ENCODE measurements at regions not wholly inside any gene's neighbourhood (a gene's known extent, or its start where the extent isn't known, plus 50 kb on each side); places are given as distances from the start of the nearest gene placed in this dataset.

GRCh38 chr19:29288256-29288655 lies 75.3 kb upstream of the UQCRFS1 start:
- no peak for DNase-seq
- intact Hi-C loops (cut with DNase I), result no loop called here
- ATAC-seq, result no peak

- ATAC-seq (no peak), DNase-seq (no peak)
- intact Hi-C loops (cut with DNase I), result no loop called here
Observed at GRCh38 chr19:29289020-29289419, 76.1 kb upstream of the UQCRFS1 start.

- no peak for DNase-seq
- intact Hi-C loops (cut with DNase I), result loop anchor here in 1 of 2 donors (10.0 kb wide), 1 partner anchor 234 kb away; the partner anchor contains the start of gene VSTM2B
- no peak for ATAC-seq
Observed at GRCh38 chr19:29290853-29291252, 77.9 kb upstream of the UQCRFS1 start.

DNA sequence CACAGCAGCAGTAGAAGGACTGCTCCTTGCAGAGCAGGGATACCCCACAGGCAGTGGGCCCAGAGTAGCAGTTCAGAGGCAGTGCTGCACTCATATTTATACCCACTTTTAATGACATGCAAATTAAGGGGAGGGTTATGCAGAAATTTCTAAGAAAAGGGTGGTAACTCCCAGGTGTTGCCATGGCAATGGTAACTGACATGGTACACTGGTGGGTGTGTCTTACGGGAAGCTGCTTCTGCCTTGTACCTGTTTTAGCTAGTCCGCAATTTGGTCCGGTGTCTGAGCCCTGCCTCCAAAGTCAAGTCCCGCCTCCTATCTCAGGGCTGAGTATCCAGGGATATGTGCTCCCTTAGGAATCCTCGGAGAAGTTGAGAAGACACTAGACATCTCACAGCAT lies 79.2 kb upstream of the UQCRFS1 start:
- DNase-seq, result no peak
- intact Hi-C loops (cut with DNase I), result loop anchor here in 1 of 2 donors (10.0 kb wide), 1 partner anchor 233 kb away; the partner anchor contains the start of gene VSTM2B
- no peak for ATAC-seq

- no peak for DNase-seq
- intact Hi-C loops (cut with DNase I), result loop anchor here in 1 of 2 donors (10.0 kb wide), 1 partner anchor 232 kb away; the partner anchor contains the start of gene VSTM2B
- no peak for ATAC-seq
Observed at GRCh38 chr19:29292562-29292961, 79.6 kb upstream of the UQCRFS1 start.

- ATAC-seq (no peak), DNase-seq (no peak)
- intact Hi-C loops (cut with DNase I), result loop anchor here in 1 of 2 donors (10.0 kb wide), 1 partner anchor 232 kb away; the partner anchor contains the start of gene VSTM2B
Observed at GRCh38 chr19:29293292-29293691, 80.3 kb upstream of the UQCRFS1 start.

DNA sequence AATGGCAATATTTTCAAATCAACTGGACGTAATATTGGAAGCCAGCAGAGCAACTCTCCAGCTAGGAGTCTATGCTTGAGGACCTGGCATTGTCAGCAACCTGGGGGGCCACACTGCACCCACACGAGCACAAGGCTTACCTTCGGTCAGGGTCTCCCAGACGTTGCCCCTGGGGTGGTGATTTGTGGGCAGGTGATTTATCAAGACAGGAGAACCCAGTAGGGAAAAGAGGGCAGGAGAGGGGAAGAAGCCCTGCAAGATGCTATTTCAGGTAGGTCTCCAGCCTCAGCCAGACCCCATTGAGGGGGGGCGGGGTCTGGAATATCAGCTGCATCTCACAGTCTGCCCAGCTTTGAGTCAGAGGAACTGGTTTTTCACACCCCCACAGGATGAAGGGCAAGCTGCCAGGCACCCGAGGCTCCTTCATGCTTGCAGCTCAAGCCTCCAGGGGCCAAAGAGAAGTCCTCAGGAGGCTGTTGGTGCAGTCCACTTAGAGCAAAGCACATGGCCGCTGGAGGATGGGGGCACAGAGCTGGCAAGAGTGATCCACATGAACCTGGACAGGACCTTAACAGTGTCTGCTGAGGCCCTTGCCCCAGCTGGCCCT lies 80.9 kb upstream of the UQCRFS1 start:
- DNase-seq (no peak), ATAC-seq (no peak)
- intact Hi-C loops (cut with DNase I), result loop anchor here in 1 of 2 donors (10.0 kb wide), 1 partner anchor 231 kb away; the partner anchor contains the start of gene VSTM2B

DNA sequence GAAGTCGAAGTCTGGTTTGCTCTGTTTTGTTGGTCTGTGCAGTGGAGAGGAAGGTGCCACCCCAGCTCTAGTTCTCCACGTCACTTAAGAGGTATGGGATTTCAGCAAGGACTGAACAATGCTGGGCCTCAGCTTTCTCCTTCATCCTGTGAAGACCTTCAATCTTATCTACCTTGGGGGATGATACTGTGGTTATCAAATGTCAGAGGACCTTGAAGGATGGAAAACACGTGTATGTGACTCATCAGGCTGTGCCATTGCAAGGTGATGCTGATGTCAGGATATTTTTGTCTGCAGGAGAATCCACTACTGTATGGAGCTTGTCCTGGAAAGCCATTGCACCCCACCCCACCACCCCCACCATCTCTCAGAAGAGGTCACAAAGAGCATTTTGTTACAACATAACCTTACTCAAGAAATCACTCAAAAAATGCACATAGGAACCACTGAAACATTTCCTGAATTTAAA lies 81.4 kb upstream of the UQCRFS1 start:
- intact Hi-C loops (cut with DNase I), result loop anchor here in 1 of 2 donors (10.0 kb wide), 1 partner anchor 230 kb away; the partner anchor contains the start of gene VSTM2B
- DNase-seq (no peak), ATAC-seq (no peak)

GRCh38 chr19:29295285-29295684 lies 82.3 kb upstream of the UQCRFS1 start:
- ATAC-seq (no peak), DNase-seq (no peak)
- intact Hi-C loops (cut with DNase I), result loop anchor here in 1 of 2 donors (10.0 kb wide), 1 partner anchor 230 kb away; the partner anchor contains the start of gene VSTM2B

GRCh38 chr19:29297381-29297780 lies 84.4 kb upstream of the UQCRFS1 start:
- DNase-seq, result no peak
- intact Hi-C loops (cut with DNase I), result loop anchor here in 1 of 2 donors (10.0 kb wide), 1 partner anchor 227 kb away; the partner anchor contains the start of gene VSTM2B
- ATAC-seq, result no peak

DNA sequence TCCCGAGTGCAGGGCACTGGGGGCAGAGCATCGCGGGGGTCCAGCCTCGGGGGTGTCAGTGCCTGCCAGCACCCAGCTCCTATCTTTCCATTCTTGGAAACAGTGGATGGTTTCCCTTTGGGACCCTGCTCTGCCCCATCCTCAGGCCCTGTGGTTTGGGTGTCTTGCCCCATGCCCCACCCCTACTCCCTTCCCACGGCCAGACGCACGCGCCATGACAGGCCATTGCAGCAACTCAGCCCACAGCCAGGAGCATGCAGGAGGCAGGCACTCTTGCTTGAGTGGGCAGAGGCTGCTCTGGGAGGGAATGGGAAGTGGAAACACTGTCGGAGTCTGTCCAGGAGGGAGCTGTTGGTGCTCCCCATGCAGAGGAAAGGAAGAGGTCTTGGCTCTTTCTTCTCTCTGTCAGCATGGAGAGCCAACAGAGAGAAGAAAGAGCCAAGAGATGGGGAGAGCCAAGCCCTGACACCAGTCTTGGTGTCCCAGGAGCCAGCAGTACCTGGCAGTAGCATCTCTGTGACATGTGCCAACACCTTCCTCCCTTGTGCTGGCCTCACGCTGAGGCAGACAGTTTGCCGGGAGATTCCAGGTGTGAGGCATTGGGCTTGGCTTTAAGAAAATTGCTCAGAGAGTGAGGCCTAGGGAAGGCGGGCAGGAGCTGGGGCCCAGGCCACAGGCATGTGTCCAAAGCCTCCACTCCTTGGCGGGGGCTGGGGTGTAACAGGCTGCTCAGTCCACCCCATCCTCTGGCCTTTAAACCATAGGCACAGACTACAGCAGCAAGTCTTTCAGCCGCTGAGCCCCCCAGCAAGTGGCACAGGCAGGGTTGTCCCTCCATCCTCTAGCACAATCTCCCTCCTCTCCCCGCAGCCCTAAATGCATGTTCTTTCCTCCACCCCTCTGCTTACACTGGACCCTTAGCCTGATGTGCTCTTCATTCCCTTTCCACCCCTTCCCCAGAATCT lies 86.7 kb upstream of the UQCRFS1 start:
- no peak for DNase-seq
- intact Hi-C loops (cut with DNase I), result loop anchor here in 1 of 2 donors (10.0 kb wide), 1 partner anchor 225 kb away; the partner anchor contains the start of gene VSTM2B
- ATAC-seq, result no peak

DNA sequence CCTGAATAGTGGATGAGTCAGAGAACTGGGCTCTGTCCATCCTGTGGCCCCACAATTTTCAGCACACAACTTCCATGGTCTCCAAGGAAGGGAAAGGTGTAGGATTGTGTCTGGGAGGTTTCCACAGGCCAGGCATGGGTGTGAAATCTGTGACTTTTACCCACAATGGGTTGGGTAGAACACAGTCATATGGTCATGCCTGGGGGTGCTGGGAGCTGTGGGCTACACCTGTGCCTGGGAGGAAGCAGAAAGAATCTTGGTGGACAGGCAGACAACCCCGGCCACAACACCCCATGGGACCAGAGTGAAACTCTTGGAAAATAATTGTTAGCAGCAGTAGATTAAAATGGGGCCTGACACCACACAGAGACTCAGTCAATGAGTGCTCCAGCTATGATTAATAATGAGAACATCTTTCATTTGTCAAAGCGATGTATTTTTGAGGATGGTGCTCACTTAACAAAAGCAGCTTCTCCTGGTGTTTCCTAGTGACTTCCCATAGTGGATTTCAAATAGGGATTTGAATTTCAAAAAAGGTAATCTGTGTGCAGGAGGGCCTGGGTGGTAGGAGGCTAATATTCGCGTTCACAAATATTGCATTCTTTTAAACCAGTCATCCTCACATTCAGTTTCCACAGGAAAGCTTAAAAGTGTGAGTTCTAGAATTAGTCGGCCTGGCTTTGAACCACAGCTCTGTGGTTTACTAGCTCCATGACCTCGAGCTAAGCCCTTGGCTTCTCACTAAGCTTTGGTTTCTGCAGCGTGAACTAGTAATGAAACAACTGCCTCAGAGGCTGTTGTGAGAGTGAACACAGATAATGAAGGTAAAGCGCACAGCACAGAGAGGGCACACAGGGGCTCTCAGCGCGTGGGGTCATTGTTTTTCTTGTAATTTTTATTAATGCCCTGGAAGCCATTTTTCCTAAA lies 89.3 kb upstream of the UQCRFS1 start:
- DNase-seq, result no peak
- intact Hi-C loops (cut with DNase I), result no loop called here

DNA sequence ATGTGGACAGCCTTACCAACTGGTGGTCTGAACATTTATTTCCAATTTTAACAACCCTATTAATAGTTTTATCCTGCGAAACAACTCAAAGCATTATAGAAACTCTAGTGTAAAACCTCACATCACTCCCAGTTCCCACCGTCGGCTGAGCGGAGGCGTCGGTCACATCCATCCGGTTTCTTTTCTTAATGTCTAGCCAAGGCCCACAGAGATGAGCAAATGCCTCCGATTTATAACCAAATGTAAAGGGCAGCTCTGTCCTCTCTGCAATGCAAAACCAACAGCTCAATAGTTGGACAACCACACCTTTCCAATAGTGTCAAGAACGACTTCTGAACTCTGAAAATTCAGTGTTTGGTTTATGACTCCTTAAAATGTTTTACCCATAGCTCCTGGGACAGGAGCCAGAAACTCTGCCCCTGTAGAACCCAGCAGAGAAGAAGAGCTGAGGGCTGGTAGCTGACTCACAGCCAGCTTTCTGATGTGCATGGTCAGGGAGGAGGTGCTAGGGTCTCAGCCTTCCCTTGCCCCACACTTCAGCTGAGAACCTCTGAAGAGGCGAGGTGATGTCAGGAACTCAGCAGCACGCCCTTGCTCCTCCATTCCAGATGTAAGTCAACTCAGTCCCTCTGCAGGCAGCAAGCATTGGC lies 90.2 kb upstream of the UQCRFS1 start:
- intact Hi-C loops (cut with DNase I), result no loop called here
- ATAC-seq, result no peak
- DNase-seq, result no peak

More for the DNA sequence above, 89.3 kb upstream of the UQCRFS1 start:
- no peak for ATAC-seq

DNA sequence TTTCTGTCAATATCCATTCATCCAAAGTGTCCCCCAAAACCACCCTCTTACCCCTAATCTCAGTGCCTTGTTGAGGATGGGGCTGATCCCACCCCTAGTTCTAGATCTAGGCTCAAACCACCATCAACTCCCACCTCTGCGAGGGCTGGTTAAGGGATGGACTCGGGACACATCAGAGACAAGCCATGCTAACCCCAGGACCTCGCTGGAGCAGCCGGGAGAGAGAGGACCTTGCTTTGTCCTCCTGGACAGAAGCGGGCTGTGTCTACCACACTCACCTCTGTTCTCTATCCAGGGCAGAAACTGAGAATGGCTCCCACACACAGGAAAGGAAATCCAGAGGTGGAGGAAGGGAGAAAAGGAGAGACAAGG lies 90.8 kb upstream of the UQCRFS1 start:
- DNase-seq (no peak), ATAC-seq (no peak)
- intact Hi-C loops (cut with DNase I), result no loop called here

DNA sequence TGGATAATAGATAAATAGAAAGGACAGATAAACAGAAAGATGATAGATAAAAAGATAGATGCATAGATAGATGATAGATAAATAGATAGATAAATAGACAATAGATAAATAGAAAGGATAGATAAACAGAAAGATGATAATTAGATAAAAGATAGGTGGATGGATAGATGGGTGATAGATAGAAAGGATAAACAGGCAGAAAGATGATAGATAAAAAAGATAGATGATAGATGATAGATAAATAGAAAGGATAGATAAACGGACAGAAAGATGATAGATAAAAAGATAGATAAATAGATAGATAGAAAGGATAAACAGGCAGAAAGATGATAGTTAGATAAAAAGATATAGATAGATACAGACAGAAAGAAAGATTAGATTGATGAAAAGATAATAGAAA lies 92.3 kb upstream of the UQCRFS1 start:
- intact Hi-C loops (cut with DNase I), result no loop called here
- ATAC-seq (no peak), DNase-seq (no peak)

DNA sequence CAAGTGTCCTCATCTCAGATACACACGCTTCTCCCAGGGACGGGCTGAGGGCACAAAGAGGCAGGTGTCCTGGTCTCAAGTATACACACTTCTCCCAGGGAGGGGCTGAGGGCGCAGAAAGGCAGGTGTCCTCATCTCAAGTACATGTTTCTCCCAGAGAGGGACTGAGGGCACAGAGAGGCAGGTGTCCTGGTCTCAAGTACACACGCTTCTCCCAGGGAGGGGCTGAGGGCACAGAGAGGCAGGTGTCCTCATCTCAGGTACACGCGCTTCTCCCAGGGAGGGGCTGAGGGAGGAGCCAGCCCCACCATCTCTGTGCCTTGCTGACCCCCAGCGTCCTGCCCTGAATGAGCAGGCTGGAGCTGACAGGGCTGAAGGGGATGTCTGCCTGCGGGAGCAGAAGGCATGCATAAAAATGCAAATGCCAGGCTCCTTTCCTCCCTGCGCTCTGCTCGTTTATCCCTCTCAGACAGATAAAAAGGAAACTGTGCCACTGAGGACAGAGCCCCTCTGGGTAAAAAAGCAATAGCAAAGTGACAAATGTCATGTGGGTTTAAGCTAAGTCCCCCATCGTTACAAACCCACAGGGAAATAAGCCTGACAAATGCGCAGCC lies 96.1 kb upstream of the UQCRFS1 start:
- no peak for DNase-seq
- no peak for ATAC-seq
- intact Hi-C loops (cut with DNase I), result no loop called here

DNA sequence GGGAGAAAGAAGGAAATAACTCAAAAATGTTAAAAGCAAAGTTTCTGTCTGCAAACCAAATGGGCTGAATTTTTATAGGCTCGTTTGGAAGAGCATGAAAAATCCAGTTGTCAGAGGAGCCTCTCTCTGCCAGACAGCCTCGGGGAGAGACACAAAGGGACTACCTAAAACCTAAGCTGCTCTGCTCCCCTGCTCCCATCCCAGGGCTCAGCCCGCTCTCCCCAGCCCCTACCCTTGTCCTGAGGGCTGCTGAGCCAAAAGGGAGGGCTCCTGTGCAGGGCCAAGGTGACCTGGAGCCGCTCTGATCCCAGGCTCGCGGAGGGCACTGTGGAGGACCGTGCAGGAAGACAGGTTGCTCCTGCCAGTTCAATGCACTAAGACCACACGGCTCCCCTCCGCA lies 96.7 kb upstream of the UQCRFS1 start:
- intact Hi-C loops (cut with DNase I), result no loop called here
- DNase-seq (no peak), ATAC-seq (no peak)

Measured in left cardiac atrium (tissue), 4 donors.